ENCODE measurements at regions not wholly inside any gene's neighbourhood (a gene's known extent, or its start where the extent isn't known, plus 50 kb on each side); places are given as distances from the start of the nearest gene placed in this dataset.

DNA sequence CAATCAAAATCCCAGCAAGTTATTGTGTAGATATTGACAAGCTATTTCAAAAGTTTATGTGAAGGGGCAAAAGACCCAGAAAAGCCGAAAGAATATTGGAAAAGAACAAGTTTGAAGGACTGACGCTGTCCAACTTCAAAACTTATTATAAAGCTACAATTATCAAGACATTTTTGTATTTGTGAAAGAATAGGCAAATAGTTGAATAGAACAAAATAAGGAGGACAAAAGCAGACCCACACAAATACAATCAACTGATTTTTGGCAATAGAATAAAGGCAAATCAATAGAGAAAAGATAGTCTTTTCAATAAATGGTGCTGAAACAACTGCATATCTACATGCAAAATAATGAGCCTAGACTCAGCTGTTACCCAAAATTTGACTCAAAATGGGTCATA, 807.7 kb upstream of the CDH6 start:
- Histone ChIP-seq H3K23me2 (ENCODE audit: insufficient read length, low read depth, low read length, poor library complexity, severe bottlenecking) (no peaks in the 10 kb centered on the region), H2AFZ (ENCODE audit: low read length) (no peak overlapping the region), H3K27me3 (ENCODE audit: insufficient read depth, low read length) (no peaks in the 10 kb centered on the region), H4K5ac (ENCODE audit: insufficient read length, low read depth, low read length) (no peak overlapping the region), H4K20me1 (ENCODE audit: control insufficient read depth, insufficient read depth, insufficient read length) (no peaks in the 10 kb centered on the region), H3K4ac (ENCODE audit: low read depth, low read length) (no peak overlapping the region), H2AK5ac (ENCODE audit: insufficient read length, low read length) (no peak overlapping the region), H3K18ac (ENCODE audit: insufficient read length, low read depth, low read length) (no peak overlapping the region), H3K79me1 (ENCODE audit: insufficient read depth, low read depth, low read length, poor library complexity, severe bottlenecking) (no peaks in the 10 kb centered on the region), H2BK12ac (ENCODE audit: insufficient read length, low read depth, low read length) (no peak overlapping the region), H3K4me2 (ENCODE audit: insufficient read depth, insufficient read length, low read length) (no peak overlapping the region), H4K8ac (replicated peaks; ENCODE audit: insufficient read length, low read depth, low read length) (no peak overlapping the region), H3K9me3 (ENCODE audit: control insufficient read depth, low read depth, low read length) (no peaks in the 10 kb centered on the region), H4K91ac (ENCODE audit: insufficient read length, low read depth, low read length) (no peak overlapping the region), H3K14ac (ENCODE audit: insufficient read depth, low read length) (no peak overlapping the region), H3K56ac (ENCODE audit: insufficient read length, low read depth, low read length) (no peak overlapping the region), H3K79me2 (ENCODE audit: insufficient read depth, low read length) (no peaks in the 10 kb centered on the region), H2BK120ac (ENCODE audit: low read depth, low read length, poor library complexity, severe bottlenecking) (no peak overlapping the region), H2BK5ac (ENCODE audit: insufficient read length, low read length) (no peak overlapping the region), H3K27ac (ENCODE audit: insufficient read length, low read depth, low read length) (no peak overlapping the region), H2BK20ac (ENCODE audit: low read depth, low read length, poor library complexity, severe bottlenecking) (no peak overlapping the region), H3K9ac (ENCODE audit: extremely low read depth, insufficient read length, low read length) (no peak overlapping the region), H3K4me1 (ENCODE audit: insufficient read depth, low read length) (no peaks in the 10 kb centered on the region; the same call in 1 of the 2 replicates), H2BK15ac (ENCODE audit: low read depth, low read length) (no peak overlapping the region), H3T11ph (ENCODE audit: low read length) (no peak overlapping the region), H3K23ac (ENCODE audit: insufficient read length, low read depth, low read length) (no peak overlapping the region)
- no CpG with 5 or more reads among the region's 2 CpGs for WGBS (ENCODE audit: extremely low coverage, insufficient read length, low lambda C conversion rate)
- Mint-ChIP-seq H3K9me3 (no peaks in the 10 kb centered on the region), H3K36me3 (ENCODE audit: insufficient read depth in 1 of 3, low read depth in 3 of 3) (peaks cover 0 to 4% (median 0%) of the 10 kb centered on the region in 3 experiments; a peak in 3 of 7 replicates), H3K4me3 (no peak overlapping the region), H3K27me3 (ENCODE audit: low read depth) (no peaks in the 10 kb centered on the region), H3K27ac (no peak overlapping the region), H3K4me1 (peaks cover 17 to 24% of the 10 kb centered on the region in 2 experiments)
- TF ChIP-seq CTCF (conservative IDR thresholded peaks at IDR 0.05) = no peak
- DNase-seq = no peak

Data from H9 (cell line).